NCI-H510A (cell line): ENCODE measurements at regions not wholly inside any gene's neighbourhood (a gene's known extent, or its start where the extent isn't known, plus 50 kb on each side); places are given as distances from the start of the nearest gene placed in this dataset.

Experiments
- DNase-seq: peaks from one replicate; lab custom pipeline; 2025; lab: John Stamatoyannopoulos, UW

GRCh38 chr22:47927648-47928210, 1165.3 kb downstream of the TBC1D22A start:
- DNase-seq: no peak

- DNase-seq: no peak
Measured at GRCh38 chr22:47923011-47923427, 1160.6 kb downstream of the TBC1D22A start.

GRCh38 chr22:47921906-47922305, 1159.5 kb downstream of the TBC1D22A start:
- no peak for DNase-seq

GRCh38 chr22:47920380-47920959, 1158.0 kb downstream of the TBC1D22A start:
- DNase-seq: no peak

- no peak for DNase-seq
Measured at GRCh38 chr22:47919893-47920292, 1157.4 kb downstream of the TBC1D22A start.

- no peak for DNase-seq
Measured at GRCh38 chr22:47919001-47919441, 1156.6 kb downstream of the TBC1D22A start.

- DNase-seq: no peak
Measured at GRCh38 chr22:47918276-47918921, 1155.9 kb downstream of the TBC1D22A start.

- no peak for DNase-seq
Measured at GRCh38 chr22:47914481-47915097, 1152.1 kb downstream of the TBC1D22A start.

- DNase-seq: no peak
Measured at GRCh38 chr22:47902646-47903180, 1140.3 kb downstream of the TBC1D22A start.

GRCh38 chr22:47901911-47902310, 1139.5 kb downstream of the TBC1D22A start:
- no peak for DNase-seq

GRCh38 chr22:47899894-47900293, 1137.4 kb downstream of the TBC1D22A start:
- no peak for DNase-seq

GRCh38 chr22:47898946-47899345, 1136.5 kb downstream of the TBC1D22A start:
- no peak for DNase-seq

GRCh38 chr22:47891609-47892008, 1129.2 kb downstream of the TBC1D22A start:
- DNase-seq: no peak

GRCh38 chr22:47888817-47889216, 1126.4 kb downstream of the TBC1D22A start:
- DNase-seq: no peak

GRCh38 chr22:47884775-47885174, 1122.3 kb downstream of the TBC1D22A start:
- no peak for DNase-seq

- no peak for DNase-seq
Measured at GRCh38 chr22:47884200-47884599, 1121.8 kb downstream of the TBC1D22A start.

- DNase-seq: no peak
Measured at GRCh38 chr22:47883757-47884156, 1121.3 kb downstream of the TBC1D22A start.

GRCh38 chr22:47879346-47879745, 1116.9 kb downstream of the TBC1D22A start:
- no peak for DNase-seq

- DNase-seq: no peak
Measured at GRCh38 chr22:47878460-47878859, 1116.0 kb downstream of the TBC1D22A start.

GRCh38 chr22:47872761-47873535, 1110.5 kb downstream of the TBC1D22A start:
- no peak for DNase-seq

- no peak for DNase-seq
Measured at GRCh38 chr22:47865626-47866025, 1103.2 kb downstream of the TBC1D22A start.

GRCh38 chr22:47862394-47862793, 1099.9 kb downstream of the TBC1D22A start:
- DNase-seq: no peak
